CD4-positive, alpha-beta T cell (primary cell): ENCODE measurements at regions not wholly inside any gene's neighbourhood (a gene's known extent, or its start where the extent isn't known, plus 50 kb on each side); places are given as distances from the start of the nearest gene placed in this dataset.

Source experiments
- ATAC-seq: fragments of 200-7000 bp; cut with Tn5 transposase; one replicate; pipeline ENCODE4 v1.10.0; 2022; ENCODE audit warnings: mild to moderate bottlenecking; ENCODE audit not compliant: poor library complexity
- CTCF ChIA-PET: fragments of 350-600 bp; sonication (Branson Sonifier 250); formaldehyde crosslinking; loops from one replicate; lab custom pipeline; 2021; ENCODE audit warnings: antibody characterized with exemption, inconsistent platforms; lab: Charles Lee
- POLR2A ChIA-PET: fragments of 350-600 bp; sonication (Branson Sonifier 250); formaldehyde crosslinking; loops from one replicate; lab custom pipeline; 2021; ENCODE audit warnings: antibody characterized with exemption, inconsistent platforms; lab: Charles Lee
- DNase-seq, 14 experiments: peaks; one replicate each; pipeline ENCODE4 v3.0.0-alpha.2; 2013 to 2020; ENCODE audit warnings: mixed read lengths in 2 of 14
- H3K27ac ChIP-seq, 2 donors: one replicate each; pipeline versions ENCODE4 v1.5.1 to v1.7.0; 2013; ENCODE audit warnings: low read length in 2 of 2, low read depth in 1 of 2, mild to moderate bottlenecking in 1 of 2
- H3K27me3 ChIP-seq, 2 experiments: 1 replicate in 1 of 2; 2 replicates in 1 of 2; pipeline versions ENCODE4 v1.6.1 to v1.7.0; 2013; ENCODE audit warnings: low read length in 2 of 2, control low read depth in 1 of 2, mild to moderate bottlenecking in 1 of 2, moderate library complexity in 1 of 2; ENCODE audit not compliant: insufficient read depth in 2 of 2, control insufficient read depth in 1 of 2
- H3K36me3 ChIP-seq: one replicate; pipeline ENCODE4 v1.6.1; 2013; ENCODE audit warnings: low read length, control low read depth; ENCODE audit not compliant: insufficient read depth
- H3K4me1 ChIP-seq: one replicate; pipeline ENCODE4 v1.6.1; 2013; ENCODE audit warnings: low read length, control low read depth; ENCODE audit not compliant: insufficient read depth
- H3K4me3 ChIP-seq: one replicate; pipeline ENCODE4 v1.5.1; 2013; ENCODE audit warnings: mild to moderate bottlenecking, low read length, moderate library complexity
- H3K9me3 ChIP-seq, 2 experiments: 1 replicate in 1 of 2; 2 replicates in 1 of 2; pipeline versions ENCODE4 v1.6.1 to v1.7.0; 2013; ENCODE audit warnings: low read length in 2 of 2, mild to moderate bottlenecking in 2 of 2, control low read depth in 1 of 2, moderate library complexity in 1 of 2; ENCODE audit not compliant: control insufficient read depth in 1 of 2, insufficient read depth in 1 of 2
- H3K27ac Mint-ChIP-seq: one replicate; pipeline ENCODE4 v1.8.0; 2020; ENCODE audit warnings: mixed read lengths
- H3K27me3 Mint-ChIP-seq: one replicate; pipeline ENCODE4 v1.8.0; 2021; ENCODE audit warnings: mixed read lengths
- H3K36me3 Mint-ChIP-seq: one replicate; pipeline ENCODE4 v1.8.0; 2021; ENCODE audit warnings: low read depth, mixed read lengths
- H3K4me1 Mint-ChIP-seq: one replicate; pipeline ENCODE4 v1.8.0; 2021; ENCODE audit warnings: low read depth, mixed read lengths
- H3K4me3 Mint-ChIP-seq: one replicate; pipeline ENCODE4 v1.8.0; 2020; ENCODE audit warnings: mild to moderate bottlenecking, mixed read lengths
- H3K9me3 Mint-ChIP-seq: one replicate; pipeline ENCODE4 v1.8.0; 2020; ENCODE audit warnings: mixed read lengths
- intact Hi-C, 2 experiments: fragments of 100-400 bp; cut with DNase I in 1 of 2; cut with micrococcal nuclease in 1 of 2; formaldehyde crosslinking; loops; one replicate each; pipeline versions ENCODE4 v1.15.1 to v1.9.0; 2023 to 2025; cut with DNase I, micrococcal nuclease
- TF ChIP-seq, protein P1 (sequence below): fragments of 200-600 bp; IDR thresholded peaks from one replicate; pipeline ENCODE4 v1.8.0; 2022; ENCODE audit warnings: antibody characterized with exemption, mild to moderate bottlenecking

DNA sequence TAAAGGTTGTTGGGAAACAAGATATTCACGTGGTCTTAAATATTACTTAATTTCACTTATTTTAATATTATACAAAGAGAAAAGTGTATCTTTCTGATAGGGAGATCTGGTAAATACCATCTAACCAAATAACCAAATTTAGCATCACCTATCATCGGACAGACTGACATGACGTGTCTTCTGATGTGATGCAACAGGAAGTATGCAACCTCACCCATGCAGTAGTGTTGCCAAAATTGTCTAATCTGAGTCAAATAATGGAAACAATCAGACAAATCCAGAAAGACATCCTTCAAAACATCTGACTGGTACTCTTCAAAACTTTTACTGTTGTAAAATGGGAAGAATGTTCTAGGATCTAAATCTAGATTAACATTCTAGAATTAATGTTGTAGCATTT is 148.0 kb downstream of the FGF1 start:
- Mint-ChIP-seq H3K27ac (no peak overlapping the region), H3K9me3 (peaks cover 3% of the 10 kb centered on the region), H3K4me3 (no peak overlapping the region), H3K4me1 (no peaks in the 10 kb centered on the region), H3K36me3 (no peaks in the 10 kb centered on the region), H3K27me3 (peaks cover 5% of the 10 kb centered on the region)
- intact Hi-C loops = no loop called here
- Histone ChIP-seq H3K4me1 (no peaks in the 10 kb centered on the region), H3K36me3 (no peaks in the 10 kb centered on the region), H3K27ac (no peak overlapping the region), H3K4me3 (no peak overlapping the region), H3K9me3 (peaks cover 0 to 8% of the 10 kb centered on the region in 2 experiments), H3K27me3 (peaks cover 0 to 6% of the 10 kb centered on the region in 2 experiments)
- POLR2A ChIA-PET = no interaction called here
- DNase-seq (peak in 1 of 14 experiments; percentile 21), ATAC-seq (no peak)
- CTCF ChIA-PET = no interaction called here
- TF ChIP-seq, protein P1, sequence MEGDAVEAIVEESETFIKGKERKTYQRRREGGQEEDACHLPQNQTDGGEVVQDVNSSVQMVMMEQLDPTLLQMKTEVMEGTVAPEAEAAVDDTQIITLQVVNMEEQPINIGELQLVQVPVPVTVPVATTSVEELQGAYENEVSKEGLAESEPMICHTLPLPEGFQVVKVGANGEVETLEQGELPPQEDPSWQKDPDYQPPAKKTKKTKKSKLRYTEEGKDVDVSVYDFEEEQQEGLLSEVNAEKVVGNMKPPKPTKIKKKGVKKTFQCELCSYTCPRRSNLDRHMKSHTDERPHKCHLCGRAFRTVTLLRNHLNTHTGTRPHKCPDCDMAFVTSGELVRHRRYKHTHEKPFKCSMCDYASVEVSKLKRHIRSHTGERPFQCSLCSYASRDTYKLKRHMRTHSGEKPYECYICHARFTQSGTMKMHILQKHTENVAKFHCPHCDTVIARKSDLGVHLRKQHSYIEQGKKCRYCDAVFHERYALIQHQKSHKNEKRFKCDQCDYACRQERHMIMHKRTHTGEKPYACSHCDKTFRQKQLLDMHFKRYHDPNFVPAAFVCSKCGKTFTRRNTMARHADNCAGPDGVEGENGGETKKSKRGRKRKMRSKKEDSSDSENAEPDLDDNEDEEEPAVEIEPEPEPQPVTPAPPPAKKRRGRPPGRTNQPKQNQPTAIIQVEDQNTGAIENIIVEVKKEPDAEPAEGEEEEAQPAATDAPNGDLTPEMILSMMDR = no peak

DNA sequence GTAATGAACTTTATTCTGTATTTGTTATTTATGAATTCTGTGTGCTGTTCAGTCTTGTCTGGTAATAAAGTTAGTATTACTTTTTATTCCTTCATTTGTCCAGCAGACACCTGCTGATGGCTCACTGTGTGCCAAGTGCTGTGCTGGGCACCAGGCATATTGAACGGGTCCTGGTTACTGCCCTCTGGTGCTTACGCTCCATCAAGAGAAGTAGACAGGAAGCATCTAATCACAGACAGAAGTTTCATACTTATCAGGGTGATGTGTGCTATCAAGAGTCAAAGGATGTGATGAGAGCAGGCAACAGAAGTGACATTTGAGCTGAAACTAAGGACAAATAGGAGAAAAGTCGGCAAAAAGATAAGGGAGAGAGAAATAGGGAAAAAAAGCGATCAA is 153.1 kb downstream of the FGF1 start:
- TF ChIP-seq, protein P1 = no peak
- H3K4me1 Mint-ChIP-seq = no peaks in the 10 kb centered on the region
- POLR2A ChIA-PET = no interaction called here
- H3K4me1 ChIP-seq = no peaks in the 10 kb centered on the region
- ATAC-seq (no peak), DNase-seq (no peak)
- no peak overlapping the region for H3K27ac ChIP-seq
- H3K36me3 Mint-ChIP-seq = no peaks in the 10 kb centered on the region
- CTCF ChIA-PET = no interaction called here
- intact Hi-C loops = no loop called here
- peaks cover 0 to 8% of the 10 kb centered on the region in 2 experiments for H3K9me3 ChIP-seq
- H3K4me3 ChIP-seq = no peak overlapping the region
- no peaks in the 10 kb centered on the region for H3K27me3 Mint-ChIP-seq
- no peaks in the 10 kb centered on the region for H3K27me3 ChIP-seq
- no peak overlapping the region for H3K4me3 Mint-ChIP-seq
- H3K36me3 ChIP-seq = no peaks in the 10 kb centered on the region
- no peak overlapping the region for H3K27ac Mint-ChIP-seq
- H3K9me3 Mint-ChIP-seq = peaks cover 3% of the 10 kb centered on the region

DNA sequence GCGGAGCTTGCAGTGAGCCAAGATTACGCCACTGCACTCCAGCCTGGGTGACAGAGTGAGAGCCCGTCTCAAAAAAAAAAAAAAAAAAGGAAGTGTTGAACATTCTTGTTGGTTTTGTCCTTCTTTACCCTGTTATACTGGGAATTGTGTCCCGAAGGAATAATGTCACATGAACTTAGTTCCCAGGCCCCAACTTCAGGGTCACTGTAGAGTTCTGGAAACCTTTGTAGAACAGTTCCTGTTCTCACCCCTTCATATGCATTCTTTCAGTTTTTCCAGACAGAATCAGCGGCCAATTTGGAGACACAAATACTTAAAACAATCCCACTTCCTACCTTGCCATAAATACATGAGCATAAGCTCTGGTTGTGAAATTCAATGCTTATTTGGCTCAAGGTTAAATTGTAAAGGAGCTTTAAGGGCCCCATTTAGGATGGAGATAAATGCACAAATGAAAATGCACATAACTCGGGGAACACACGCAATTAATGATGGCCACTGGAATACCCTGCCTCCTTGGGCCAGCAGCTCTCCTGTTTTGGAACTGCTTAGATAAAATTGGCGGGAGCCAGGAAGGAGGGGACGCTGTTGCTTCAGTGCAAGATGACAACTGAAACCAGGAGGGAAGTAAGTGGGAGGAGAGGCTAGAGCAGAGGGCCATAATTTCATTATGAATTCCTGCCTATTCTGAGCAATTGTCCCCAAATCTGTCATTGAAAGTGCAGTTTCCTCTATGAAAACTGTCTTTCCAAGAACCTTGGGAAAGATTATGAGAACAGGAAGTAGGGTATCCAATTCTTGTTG is 153.7 kb downstream of the FGF1 start:
- Mint-ChIP-seq H3K27ac (no peak overlapping the region), H3K9me3 (peaks cover 3% of the 10 kb centered on the region), H3K4me3 (no peak overlapping the region), H3K4me1 (no peaks in the 10 kb centered on the region), H3K36me3 (no peaks in the 10 kb centered on the region), H3K27me3 (no peaks in the 10 kb centered on the region)
- Histone ChIP-seq H3K27ac (no peak overlapping the region), H3K27me3 (no peaks in the 10 kb centered on the region), H3K9me3 (peaks cover 0 to 8% of the 10 kb centered on the region in 2 experiments), H3K4me1 (no peaks in the 10 kb centered on the region), H3K36me3 (no peaks in the 10 kb centered on the region), H3K4me3 (no peak overlapping the region)
- POLR2A ChIA-PET = interaction anchor here (0.7 kb wide), 1 partner anchor 14 kb away, joined by 3 read pairs; no protein-coding TSS in a partner anchor
- no peak for ATAC-seq
- no peak for DNase-seq
- CTCF ChIA-PET = no interaction called here
- intact Hi-C loops = no loop called here
- TF ChIP-seq, protein P1 = no peak
